Ascending aorta (tissue), 2 donors: ENCODE measurements at regions not wholly inside any gene's neighbourhood (a gene's known extent, or its start where the extent isn't known, plus 50 kb on each side); places are given as distances from the start of the nearest gene placed in this dataset.

Experiments
- DNase-seq, 2 donors: peaks; one replicate each; pipeline ENCODE4 v3.0.0-alpha.2; 2019; ENCODE audit warnings: low spot score in 2 of 2
- H3K27ac ChIP-seq, 2 donors: fragments of 200-600 bp; sonication (generic); one replicate each; pipeline ENCODE4 v1.5.1; 2016 to 2017; ENCODE audit warnings: mild to moderate bottlenecking in 1 of 2
- H3K27me3 ChIP-seq: fragments of 200-600 bp; sonication (generic); one replicate; pipeline ENCODE4 v1.5.1; 2017
- H3K36me3 ChIP-seq, 2 donors: fragments of 200-600 bp; sonication (generic); one replicate each; pipeline ENCODE4 v1.5.1; 2016
- H3K4me1 ChIP-seq, 2 donors: fragments of 200-600 bp; sonication (generic); one replicate each; pipeline ENCODE4 v1.5.1; 2016 to 2017; ENCODE audit warnings: mild to moderate bottlenecking in 1 of 2
- H3K4me3 ChIP-seq, 2 donors: fragments of 200-600 bp; sonication (generic); one replicate each; pipeline ENCODE4 v1.5.1; 2016 to 2017; ENCODE audit warnings: mild to moderate bottlenecking in 1 of 2
- H3K9me3 ChIP-seq, 2 donors: fragments of 200-600 bp; sonication (generic); one replicate each; pipeline ENCODE4 v1.5.1; 2016
- intact Hi-C: fragments of 100-400 bp; cut with DNase I; formaldehyde crosslinking; loops from one replicate; pipeline ENCODE4 v1.15.1; 2023
- TF ChIP-seq, protein P1 (sequence below), 3 experiments: fragments of 200-600 bp in 2 of 3; fragments of 450-650 bp in 1 of 3; sonication (generic) in 2 of 3; IDR thresholded peaks; one replicate each; pipeline ENCODE4 v1.5.1; 2016 to 2019; ENCODE audit warnings: antibody characterized with exemption in 3 of 3, mild to moderate bottlenecking in 1 of 3, moderate library complexity in 1 of 3

- Histone ChIP-seq H3K4me1 (no peaks in the 10 kb centered on the region), H3K27me3 (no peaks in the 10 kb centered on the region), H3K36me3 (no peaks in the 10 kb centered on the region), H3K27ac (no peak overlapping the region), H3K9me3 (no peaks in the 10 kb centered on the region), H3K4me3 (no peak overlapping the region)
- TF ChIP-seq, protein P1, sequence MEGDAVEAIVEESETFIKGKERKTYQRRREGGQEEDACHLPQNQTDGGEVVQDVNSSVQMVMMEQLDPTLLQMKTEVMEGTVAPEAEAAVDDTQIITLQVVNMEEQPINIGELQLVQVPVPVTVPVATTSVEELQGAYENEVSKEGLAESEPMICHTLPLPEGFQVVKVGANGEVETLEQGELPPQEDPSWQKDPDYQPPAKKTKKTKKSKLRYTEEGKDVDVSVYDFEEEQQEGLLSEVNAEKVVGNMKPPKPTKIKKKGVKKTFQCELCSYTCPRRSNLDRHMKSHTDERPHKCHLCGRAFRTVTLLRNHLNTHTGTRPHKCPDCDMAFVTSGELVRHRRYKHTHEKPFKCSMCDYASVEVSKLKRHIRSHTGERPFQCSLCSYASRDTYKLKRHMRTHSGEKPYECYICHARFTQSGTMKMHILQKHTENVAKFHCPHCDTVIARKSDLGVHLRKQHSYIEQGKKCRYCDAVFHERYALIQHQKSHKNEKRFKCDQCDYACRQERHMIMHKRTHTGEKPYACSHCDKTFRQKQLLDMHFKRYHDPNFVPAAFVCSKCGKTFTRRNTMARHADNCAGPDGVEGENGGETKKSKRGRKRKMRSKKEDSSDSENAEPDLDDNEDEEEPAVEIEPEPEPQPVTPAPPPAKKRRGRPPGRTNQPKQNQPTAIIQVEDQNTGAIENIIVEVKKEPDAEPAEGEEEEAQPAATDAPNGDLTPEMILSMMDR (IDR thresholded peaks at IDR 0.05): no peak
- intact Hi-C loops: loop anchor here (1.0 to 5.0 kb wide), 4 partner anchors 76 to 999 kb away; no protein-coding TSS in a partner anchor
- DNase-seq: no peak
Observed at GRCh38 chr9:13428766-13429165, 149.3 kb upstream of the MPDZ start.

- H3K27me3 ChIP-seq: no peaks in the 10 kb centered on the region
- H3K27ac ChIP-seq: no peak overlapping the region
- no peaks in the 10 kb centered on the region for H3K36me3 ChIP-seq
- no peaks in the 10 kb centered on the region for H3K4me1 ChIP-seq
- TF ChIP-seq, protein P1 (IDR thresholded peaks at IDR 0.05): peak; percentile 52 to 79 (median 68)
- intact Hi-C loops: loop anchor here (5.0 kb wide), 2 partner anchors 75 to 1000 kb away; no protein-coding TSS in a partner anchor
- DNase-seq: no peak
- H3K9me3 ChIP-seq: no peaks in the 10 kb centered on the region
- no peak overlapping the region for H3K4me3 ChIP-seq
Observed at GRCh38 chr9:13427587-13427986, 148.1 kb upstream of the MPDZ start.

DNA sequence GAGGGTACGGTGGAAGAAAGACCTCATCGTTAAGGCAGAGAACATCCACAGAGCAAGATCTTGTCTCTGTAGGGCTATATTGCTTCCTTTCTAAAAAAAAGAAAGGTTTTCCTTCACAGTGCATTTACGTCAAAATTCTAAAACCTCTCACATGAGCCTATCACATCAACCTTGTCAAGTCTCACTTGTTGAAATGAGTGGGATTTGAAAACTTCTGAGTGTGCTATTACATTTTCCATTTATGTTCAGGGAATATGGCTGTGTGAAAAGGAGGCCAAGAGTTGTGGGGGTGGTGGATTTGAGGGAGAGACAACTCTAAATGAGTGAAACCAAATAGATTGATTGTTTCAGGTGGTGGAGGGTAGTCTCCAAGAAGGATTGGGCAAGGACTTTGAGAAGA, 147.1 kb upstream of the MPDZ start:
- DNase-seq: no peak
- H3K9me3 ChIP-seq: no peaks in the 10 kb centered on the region
- no peaks in the 10 kb centered on the region for H3K27me3 ChIP-seq
- no peak overlapping the region for H3K27ac ChIP-seq
- H3K4me1 ChIP-seq: no peaks in the 10 kb centered on the region
- H3K36me3 ChIP-seq: no peaks in the 10 kb centered on the region
- intact Hi-C loops: loop anchor here (5.0 kb wide), 2 partner anchors 74 to 1001 kb away; no protein-coding TSS in a partner anchor
- no peak overlapping the region for H3K4me3 ChIP-seq
- TF ChIP-seq, protein P1 (IDR thresholded peaks at IDR 0.05): no peak

GRCh38 chr9:13424872-13425271, 145.4 kb upstream of the MPDZ start:
- Histone ChIP-seq H3K27ac (no peak overlapping the region), H3K4me1 (no peaks in the 10 kb centered on the region), H3K9me3 (no peaks in the 10 kb centered on the region), H3K36me3 (no peaks in the 10 kb centered on the region), H3K27me3 (no peaks in the 10 kb centered on the region), H3K4me3 (no peak overlapping the region)
- no peak for DNase-seq
- TF ChIP-seq, protein P1 (IDR thresholded peaks at IDR 0.05): no peak
- intact Hi-C loops: loop anchor here (5.0 kb wide), 3 partner anchors 73 to 1002 kb away; no protein-coding TSS in a partner anchor

DNA sequence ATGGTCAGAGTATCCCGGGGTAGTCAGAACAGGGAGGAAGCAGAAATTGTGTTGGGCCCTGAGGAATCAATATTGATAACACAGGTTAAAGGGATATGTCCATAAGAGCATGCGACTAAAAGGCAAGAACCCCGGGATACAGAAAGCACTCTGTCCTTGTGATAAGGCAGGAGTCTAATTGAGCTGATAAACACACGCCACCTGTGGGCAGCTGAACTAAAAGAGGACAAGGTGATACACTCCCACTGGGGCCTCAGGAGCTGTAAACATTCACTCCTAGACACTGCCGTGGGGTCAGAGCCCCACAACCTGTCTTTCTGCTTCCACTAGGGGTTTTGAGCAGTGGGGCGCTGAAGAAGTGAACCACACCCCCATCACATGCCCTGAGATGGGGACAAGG, 144.7 kb upstream of the MPDZ start:
- intact Hi-C loops: loop anchor here (5.0 kb wide), 1 partner anchor 392 kb away; no protein-coding TSS in a partner anchor

More for the DNA sequence above, 144.7 kb upstream of the MPDZ start:
- no peaks in the 10 kb centered on the region for H3K36me3 ChIP-seq
- DNase-seq: no peak
- H3K27ac ChIP-seq: no peak overlapping the region
- H3K4me3 ChIP-seq: no peak overlapping the region
- TF ChIP-seq, protein P1 (IDR thresholded peaks at IDR 0.05): no peak
- H3K4me1 ChIP-seq: no peaks in the 10 kb centered on the region
- no peaks in the 10 kb centered on the region for H3K27me3 ChIP-seq
- H3K9me3 ChIP-seq: no peaks in the 10 kb centered on the region
